GM19238 (cell line): ENCODE measurements at regions not wholly inside any gene's neighbourhood (a gene's known extent, or its start where the extent isn't known, plus 50 kb on each side); places are given as distances from the start of the nearest gene placed in this dataset.

Experiments used
- DNase-seq: peaks from one replicate; pipeline ENCODE4 v3.0.0; 2011; ENCODE audit warnings: low spot score; ENCODE audit not compliant: insufficient read length

- no peak for DNase-seq
These were observed 101.1 kb upstream of the THRB start for GRCh38 chr3:24595796-24596195.

- DNase-seq = no peak
These were observed 102.0 kb upstream of the THRB start for GRCh38 chr3:24596626-24597025.

- no peak for DNase-seq
These were observed 104.2 kb upstream of the THRB start for GRCh38 chr3:24598695-24599470.

GRCh38 chr3:24601066-24601939 is 106.7 kb upstream of the THRB start:
- DNase-seq = no peak

GRCh38 chr3:24604215-24604614 is 109.6 kb upstream of the THRB start:
- no peak for DNase-seq

- DNase-seq = no peak
These were observed 110.9 kb upstream of the THRB start for GRCh38 chr3:24605511-24606028.

GRCh38 chr3:24607281-24607680 is 112.6 kb upstream of the THRB start:
- DNase-seq = no peak

GRCh38 chr3:24608701-24609390 is 114.2 kb upstream of the THRB start:
- no peak for DNase-seq

GRCh38 chr3:24614359-24614758 is 119.7 kb upstream of the THRB start:
- DNase-seq = no peak

GRCh38 chr3:24615177-24615576 is 120.5 kb upstream of the THRB start:
- no peak for DNase-seq

GRCh38 chr3:24616110-24616829 is 121.6 kb upstream of the THRB start:
- no peak for DNase-seq

GRCh38 chr3:24622138-24622537 is 127.5 kb upstream of the THRB start:
- DNase-seq = no peak

GRCh38 chr3:24622696-24623225 is 128.1 kb upstream of the THRB start:
- DNase-seq = no peak

- no peak for DNase-seq
These were observed 129.0 kb upstream of the THRB start for GRCh38 chr3:24623657-24624056.

GRCh38 chr3:24624938-24625681 is 130.5 kb upstream of the THRB start:
- DNase-seq = no peak

GRCh38 chr3:24628523-24629258 is 134.0 kb upstream of the THRB start:
- DNase-seq = no peak

- DNase-seq = no peak
These were observed 136.8 kb upstream of the THRB start for GRCh38 chr3:24631481-24631880.

- no peak for DNase-seq
These were observed 144.4 kb upstream of the THRB start for GRCh38 chr3:24639061-24639460.
